Colonic mucosa (tissue), 4 donors: ENCODE measurements at regions not wholly inside any gene's neighbourhood (a gene's known extent, or its start where the extent isn't known, plus 50 kb on each side); places are given as distances from the start of the nearest gene placed in this dataset.

Experiments used
- DNase-seq: peaks from one replicate; pipeline ENCODE4 v3.0.0-alpha.2; 2020
- H3K27ac ChIP-seq: fragments of 200-600 bp; one replicate; pipeline ENCODE4 v1.8.0; 2021
- H3K27me3 ChIP-seq: fragments of 200-600 bp; one replicate; pipeline ENCODE4 v1.8.0; 2021
- H3K36me3 ChIP-seq: fragments of 200-600 bp; one replicate; pipeline ENCODE4 v1.8.0; 2021
- H3K4me1 ChIP-seq: fragments of 200-600 bp; one replicate; pipeline ENCODE4 v1.8.0; 2021; ENCODE audit warnings: mild to moderate bottlenecking
- H3K4me3 ChIP-seq: fragments of 200-600 bp; one replicate; pipeline ENCODE4 v1.8.0; 2021
- H3K9ac ChIP-seq, 2 donors: one replicate each; pipeline ENCODE4 v1.7.0; 2013; ENCODE audit warnings: control low read depth in 2 of 2, low read depth in 2 of 2, low read length in 2 of 2
- H3K9me3 ChIP-seq: fragments of 200-600 bp; one replicate; pipeline ENCODE4 v1.8.0; 2021
- intact Hi-C: fragments of 100-400 bp; cut with DNase I; formaldehyde crosslinking; loops from one replicate; pipeline ENCODE4 v1.14.1; 2022
- TF ChIP-seq, protein P1 (sequence below): fragments of 200-600 bp; IDR thresholded peaks from one replicate; pipeline ENCODE4 v1.8.0; 2022; ENCODE audit warnings: antibody characterized with exemption, mild to moderate bottlenecking
- donor health status: healthy.
- donor health status: DM: no; HTN: no; CAD: no.
- donor health status: DM: no; HTN: no; CAD: no.

DNA sequence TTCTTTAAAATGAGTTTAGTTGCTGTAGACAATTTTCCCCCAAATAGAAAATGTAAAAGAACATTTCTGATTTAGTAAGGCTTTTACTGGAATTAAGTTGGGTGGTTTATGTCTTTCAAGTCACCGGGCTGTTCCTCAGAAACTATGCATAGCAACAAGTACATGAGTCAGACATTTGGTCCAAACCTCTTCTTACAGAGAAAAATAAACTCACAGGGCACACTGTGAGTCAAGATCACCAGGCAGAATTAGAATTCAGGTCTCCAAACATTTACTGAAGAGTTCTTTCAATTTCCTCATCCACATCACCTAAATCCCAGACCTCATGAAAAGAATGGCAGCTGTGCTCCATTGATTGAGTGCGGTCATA, 476.1 kb upstream of the SOX5 start:
- DNase-seq, result no peak
- TF ChIP-seq, protein P1, sequence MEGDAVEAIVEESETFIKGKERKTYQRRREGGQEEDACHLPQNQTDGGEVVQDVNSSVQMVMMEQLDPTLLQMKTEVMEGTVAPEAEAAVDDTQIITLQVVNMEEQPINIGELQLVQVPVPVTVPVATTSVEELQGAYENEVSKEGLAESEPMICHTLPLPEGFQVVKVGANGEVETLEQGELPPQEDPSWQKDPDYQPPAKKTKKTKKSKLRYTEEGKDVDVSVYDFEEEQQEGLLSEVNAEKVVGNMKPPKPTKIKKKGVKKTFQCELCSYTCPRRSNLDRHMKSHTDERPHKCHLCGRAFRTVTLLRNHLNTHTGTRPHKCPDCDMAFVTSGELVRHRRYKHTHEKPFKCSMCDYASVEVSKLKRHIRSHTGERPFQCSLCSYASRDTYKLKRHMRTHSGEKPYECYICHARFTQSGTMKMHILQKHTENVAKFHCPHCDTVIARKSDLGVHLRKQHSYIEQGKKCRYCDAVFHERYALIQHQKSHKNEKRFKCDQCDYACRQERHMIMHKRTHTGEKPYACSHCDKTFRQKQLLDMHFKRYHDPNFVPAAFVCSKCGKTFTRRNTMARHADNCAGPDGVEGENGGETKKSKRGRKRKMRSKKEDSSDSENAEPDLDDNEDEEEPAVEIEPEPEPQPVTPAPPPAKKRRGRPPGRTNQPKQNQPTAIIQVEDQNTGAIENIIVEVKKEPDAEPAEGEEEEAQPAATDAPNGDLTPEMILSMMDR, result no peak
- H3K27me3 ChIP-seq, result no peaks in the 10 kb centered on the region
- intact Hi-C loops, result no loop called here
- H3K4me3 ChIP-seq, result no peak overlapping the region
- no peaks in the 10 kb centered on the region for H3K36me3 ChIP-seq
- no peaks in the 10 kb centered on the region for H3K9me3 ChIP-seq
- no peak overlapping the region for H3K9ac ChIP-seq
- no peak overlapping the region for H3K27ac ChIP-seq
- H3K4me1 ChIP-seq, result no peaks in the 10 kb centered on the region

DNA sequence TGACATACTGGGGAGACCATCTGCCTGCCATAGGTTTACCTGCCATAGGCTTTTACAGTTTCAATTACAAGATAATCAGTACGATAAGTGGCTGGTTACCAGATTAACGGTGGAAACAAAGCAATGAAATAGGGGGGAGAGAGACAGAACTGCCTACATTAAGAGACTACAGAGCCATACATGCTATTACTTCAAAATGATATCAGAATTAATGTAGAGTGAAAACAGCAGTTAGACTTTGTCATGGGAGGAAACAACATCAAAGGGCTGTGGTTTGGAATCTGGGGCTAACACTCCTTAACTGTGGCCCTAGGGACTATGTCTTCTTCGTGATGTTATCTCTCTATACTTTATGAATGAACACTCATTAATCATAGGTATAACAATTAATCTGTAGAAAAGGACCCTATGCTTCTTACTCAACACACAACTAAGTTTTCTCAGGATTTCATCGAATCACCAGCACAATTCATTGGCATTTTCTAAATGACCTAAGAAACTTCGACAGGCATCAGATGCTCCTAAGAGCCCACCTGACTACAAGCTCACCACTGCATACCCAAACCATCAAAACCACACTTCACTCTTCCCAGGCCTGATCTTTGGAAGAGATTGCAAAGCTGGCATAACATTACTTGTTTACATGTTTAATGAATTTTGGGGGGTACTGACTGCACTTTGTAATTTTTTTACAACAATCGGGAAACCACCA, 475.6 kb upstream of the SOX5 start:
- no peaks in the 10 kb centered on the region for H3K27me3 ChIP-seq
- DNase-seq, result no peak
- no peak overlapping the region for H3K9ac ChIP-seq
- no peaks in the 10 kb centered on the region for H3K4me1 ChIP-seq
- no peaks in the 10 kb centered on the region for H3K9me3 ChIP-seq
- H3K4me3 ChIP-seq, result no peak overlapping the region
- no peaks in the 10 kb centered on the region for H3K36me3 ChIP-seq
- TF ChIP-seq, protein P1, result no peak
- no peak overlapping the region for H3K27ac ChIP-seq
- intact Hi-C loops, result no loop called here

DNA sequence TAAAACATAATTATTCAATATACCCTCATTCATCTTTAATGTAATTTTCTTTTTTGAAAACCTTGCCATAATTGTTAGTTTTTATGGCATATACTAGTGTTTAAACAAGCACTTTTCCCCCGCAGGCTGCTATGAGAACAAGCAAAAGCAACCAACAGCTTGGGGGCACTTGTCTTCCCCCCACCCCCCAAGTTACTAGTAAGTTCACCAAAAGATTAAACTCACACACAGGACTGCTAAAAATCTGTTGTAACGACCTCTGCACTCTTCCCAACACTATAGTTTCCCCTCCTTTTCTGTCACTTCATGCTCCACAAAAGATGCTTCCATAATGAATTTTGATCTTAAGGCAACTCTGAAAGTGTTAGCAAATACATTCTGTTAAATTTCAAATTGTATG, 474.9 kb upstream of the SOX5 start:
- TF ChIP-seq, protein P1, result no peak
- Histone ChIP-seq H3K27ac (no peak overlapping the region), H3K27me3 (no peaks in the 10 kb centered on the region), H3K4me3 (no peak overlapping the region), H3K36me3 (no peaks in the 10 kb centered on the region), H3K9ac (no peak overlapping the region), H3K4me1 (no peaks in the 10 kb centered on the region), H3K9me3 (no peaks in the 10 kb centered on the region)
- no peak for DNase-seq
- intact Hi-C loops, result no loop called here

DNA sequence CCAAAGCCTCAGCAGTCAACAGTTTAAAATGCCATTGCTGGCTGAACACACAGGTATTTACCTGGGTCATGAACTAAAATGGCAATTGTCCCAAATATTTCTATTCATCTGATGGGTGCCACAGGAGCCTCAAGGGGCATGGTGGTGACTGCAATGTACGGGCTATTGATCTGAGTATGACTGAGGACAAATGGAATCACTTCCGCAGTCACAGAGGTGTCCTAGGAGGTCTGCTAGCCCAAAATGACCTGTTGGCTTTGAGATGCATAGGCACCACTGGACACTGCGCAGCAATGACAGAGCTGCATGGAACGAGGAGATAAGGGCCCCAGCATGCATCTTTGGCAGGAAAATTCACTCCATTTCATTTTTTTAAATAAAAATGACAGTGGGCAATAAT, 474.1 kb upstream of the SOX5 start:
- no peak overlapping the region for H3K9ac ChIP-seq

DNA sequence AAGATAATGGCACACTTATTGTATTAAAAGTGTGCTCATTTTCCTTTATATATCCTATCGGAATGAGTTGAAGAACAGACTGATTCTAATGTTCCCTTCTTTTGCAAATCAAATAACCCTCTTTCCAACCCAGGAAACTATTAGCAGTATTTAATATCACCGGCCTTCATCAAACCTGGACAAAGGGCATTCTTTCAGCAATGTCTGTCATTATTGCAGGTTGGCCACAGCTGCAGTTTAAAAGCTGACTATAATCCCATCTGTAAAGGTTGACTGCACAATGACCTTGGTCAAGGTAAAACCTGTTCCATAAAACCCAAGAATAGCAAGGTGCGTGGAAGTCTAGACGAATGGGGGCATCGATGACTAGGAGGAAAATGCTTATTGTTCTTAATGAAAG, 472.3 kb upstream of the SOX5 start:
- Histone ChIP-seq H3K36me3 (no peaks in the 10 kb centered on the region), H3K4me3 (no peak overlapping the region), H3K27me3 (no peaks in the 10 kb centered on the region), H3K27ac (no peak overlapping the region), H3K9me3 (no peaks in the 10 kb centered on the region), H3K4me1 (no peaks in the 10 kb centered on the region), H3K9ac (no peak overlapping the region)
- intact Hi-C loops, result no loop called here
- TF ChIP-seq, protein P1, result no peak
- no peak for DNase-seq

More for the DNA sequence above, 474.1 kb upstream of the SOX5 start:
- H3K4me3 ChIP-seq, result no peak overlapping the region
- intact Hi-C loops, result no loop called here
- H3K4me1 ChIP-seq, result no peaks in the 10 kb centered on the region
- H3K27ac ChIP-seq, result no peak overlapping the region
- TF ChIP-seq, protein P1, result no peak
- H3K27me3 ChIP-seq, result no peaks in the 10 kb centered on the region
- H3K9me3 ChIP-seq, result no peaks in the 10 kb centered on the region
- H3K36me3 ChIP-seq, result no peaks in the 10 kb centered on the region
- DNase-seq, result no peak
